ENCODE measurements at regions not wholly inside any gene's neighbourhood (a gene's known extent, or its start where the extent isn't known, plus 50 kb on each side); places are given as distances from the start of the nearest gene placed in this dataset.

GRCh38 chr17:79446399-79447009 is 164.3 kb downstream of the RBFOX3 start:
- Histone ChIP-seq H3K27me3 (ENCODE audit: control insufficient read depth, insufficient read depth, low read length) (no peaks in the 10 kb centered on the region; the same call in 1 of the 2 replicates), H3K4me1 (ENCODE audit: control insufficient read depth, insufficient read depth, low read length) (no peaks in the 10 kb centered on the region), H3K9me3 (ENCODE audit: control insufficient read depth, insufficient read depth, low read depth, low read length) (no peaks in the 10 kb centered on the region), H3K36me3 (ENCODE audit: control insufficient read depth, insufficient read depth, low read length) (no peaks in the 10 kb centered on the region), H3K27ac (ENCODE audit: low read length) (no peak overlapping the region), H3K4me3 (ENCODE audit: low read depth in 2 of 2, low read length in 2 of 2) (no peak overlapping the region)
- ATAC-seq (no peak), DNase-seq (ENCODE audit: low read depth, low spot score) (no peak)
- ChIA-PET POLR2A (no interaction called here), CTCF (no interaction called here)
- intact Hi-C loops (cut with micrococcal nuclease; ENCODE audit: unreplicated experiment) = no loop called here
- TF ChIP-seq SIN3A (IDR thresholded peaks at IDR 0.05; ENCODE audit: borderline replicate concordance, insufficient read depth, low read depth, low read length) (no peak), CTCF (IDR thresholded peaks at IDR 0.05) (no peak), TCF7L2 (IDR thresholded peaks at IDR 0.05; ENCODE audit: low read depth, low read length) (no peak), POLR2AphosphoS5 (IDR thresholded peaks at IDR 0.05; ENCODE audit: low read depth, low read length) (no peak), REST (IDR thresholded peaks at IDR 0.05; ENCODE audit: insufficient read depth in 1 of 2, low read depth in 2 of 2, low read length in 1 of 2) (no peak)
- no TSS peak for BruUV-seq (replicated peaks)
- in situ Hi-C loops (cut with HindIII; ENCODE audit: low pct_unique_long_range_greater_than_20kb, low sequenced_read_pairs) = loop anchor here (25.0 kb wide), 1 partner anchor 216 kb away; no protein-coding TSS in a partner anchor

GRCh38 chr17:79444198-79444597 is 166.7 kb downstream of the RBFOX3 start:
- Histone ChIP-seq H3K4me3 (ENCODE audit: low read depth in 2 of 2, low read length in 2 of 2) (no peak overlapping the region), H3K36me3 (ENCODE audit: control insufficient read depth, insufficient read depth, low read length) (no peaks in the 10 kb centered on the region), H3K4me1 (ENCODE audit: control insufficient read depth, insufficient read depth, low read length) (no peaks in the 10 kb centered on the region), H3K9me3 (ENCODE audit: control insufficient read depth, insufficient read depth, low read depth, low read length) (no peaks in the 10 kb centered on the region), H3K27ac (ENCODE audit: low read length) (no peak overlapping the region), H3K27me3 (ENCODE audit: control insufficient read depth, insufficient read depth, low read length) (no peaks in the 10 kb centered on the region)
- POLR2A ChIA-PET = no interaction called here
- CTCF ChIA-PET = no interaction called here
- no peak for TF ChIP-seq TCF7L2 (IDR thresholded peaks at IDR 0.05; ENCODE audit: low read depth, low read length)
- no peak for TF ChIP-seq CTCF (IDR thresholded peaks at IDR 0.05)
- TF ChIP-seq REST (IDR thresholded peaks at IDR 0.05; ENCODE audit: insufficient read depth in 1 of 2, low read depth in 2 of 2, low read length in 1 of 2) = no peak
- TF ChIP-seq POLR2AphosphoS5 (IDR thresholded peaks at IDR 0.05; ENCODE audit: low read depth, low read length) = no peak
- no peak for TF ChIP-seq SIN3A (IDR thresholded peaks at IDR 0.05; ENCODE audit: borderline replicate concordance, insufficient read depth, low read depth, low read length)
- DNase-seq (ENCODE audit: low read depth, low spot score) (no peak), ATAC-seq (no peak)
- in situ Hi-C loops (cut with HindIII; ENCODE audit: low pct_unique_long_range_greater_than_20kb, low sequenced_read_pairs) (loop anchor here (25.0 kb wide), 1 partner anchor 218 kb away; no protein-coding TSS in a partner anchor), intact Hi-C loops (cut with micrococcal nuclease; ENCODE audit: unreplicated experiment) (no loop called here)
- no TSS peak for BruUV-seq (replicated peaks)
